ENCODE measurements at regions not wholly inside any gene's neighbourhood (a gene's known extent, or its start where the extent isn't known, plus 50 kb on each side); places are given as distances from the start of the nearest gene placed in this dataset.
A peak's percentile ranks its signal among the peaks of the same experiment; 100 is the strongest.

- no peak for DNase-seq
Measured at GRCh38 chr12:20175704-20176388, 192.5 kb upstream of the PDE3A start.

- DNase-seq = no peak
Measured at GRCh38 chr12:20181416-20182180, 186.7 kb upstream of the PDE3A start.

GRCh38 chr12:20183563-20183962 is 184.8 kb upstream of the PDE3A start:
- DNase-seq = no peak

GRCh38 chr12:20184514-20184913 is 183.8 kb upstream of the PDE3A start:
- DNase-seq = no peak

GRCh38 chr12:20187456-20187855 is 180.9 kb upstream of the PDE3A start:
- no peak for DNase-seq

- no peak for DNase-seq
Measured at GRCh38 chr12:20188930-20189653, 179.2 kb upstream of the PDE3A start.

GRCh38 chr12:20189767-20190166 is 178.6 kb upstream of the PDE3A start:
- no peak for DNase-seq

- no peak for DNase-seq
Measured at GRCh38 chr12:20194171-20194570, 174.2 kb upstream of the PDE3A start.

- no peak for DNase-seq
Measured at GRCh38 chr12:20196767-20197166, 171.6 kb upstream of the PDE3A start.

- no peak for DNase-seq
Measured at GRCh38 chr12:20197411-20197810, 170.9 kb upstream of the PDE3A start.

- no peak for DNase-seq
Measured at GRCh38 chr12:20199780-20200179, 168.6 kb upstream of the PDE3A start.

- DNase-seq = no peak
Measured at GRCh38 chr12:20201733-20202132, 166.6 kb upstream of the PDE3A start.

GRCh38 chr12:20205854-20206253 is 162.5 kb upstream of the PDE3A start:
- no peak for DNase-seq

- no peak for DNase-seq
Measured at GRCh38 chr12:20206410-20206809, 161.9 kb upstream of the PDE3A start.

GRCh38 chr12:20210621-20211215 is 157.6 kb upstream of the PDE3A start:
- no peak for DNase-seq

GRCh38 chr12:20211541-20211940 is 156.8 kb upstream of the PDE3A start:
- DNase-seq = no peak

GRCh38 chr12:20211981-20212421 is 156.3 kb upstream of the PDE3A start:
- DNase-seq = peak in 1 of 56 donors; percentile 1

GRCh38 chr12:20212658-20213555 is 155.4 kb upstream of the PDE3A start:
- DNase-seq = peak in 50 of 56 donors; percentile 8 to 87 (median 50)

GRCh38 chr12:20213723-20214625 is 154.4 kb upstream of the PDE3A start:
- peak in 1 of 56 donors; percentile 1 for DNase-seq

- DNase-seq = no peak
Measured at GRCh38 chr12:20220339-20220738, 148.0 kb upstream of the PDE3A start.

Data from amygdala (tissue), 56 donors.